Activated CD4-positive, CD25-positive, alpha-beta regulatory T cell treated with anti-CD3 and anti-CD28 coated beads, Interleukin-2, amount 50 U/mL, for 16 hours (primary cell): ENCODE measurements at regions not wholly inside any gene's neighbourhood (a gene's known extent, or its start where the extent isn't known, plus 50 kb on each side); places are given as distances from the start of the nearest gene placed in this dataset.

Source experiments
- DNase-seq: peaks from one replicate; pipeline ENCODE4 v3.0.0-alpha.2; 2020; ENCODE audit warnings: low read depth, low spot score

DNA sequence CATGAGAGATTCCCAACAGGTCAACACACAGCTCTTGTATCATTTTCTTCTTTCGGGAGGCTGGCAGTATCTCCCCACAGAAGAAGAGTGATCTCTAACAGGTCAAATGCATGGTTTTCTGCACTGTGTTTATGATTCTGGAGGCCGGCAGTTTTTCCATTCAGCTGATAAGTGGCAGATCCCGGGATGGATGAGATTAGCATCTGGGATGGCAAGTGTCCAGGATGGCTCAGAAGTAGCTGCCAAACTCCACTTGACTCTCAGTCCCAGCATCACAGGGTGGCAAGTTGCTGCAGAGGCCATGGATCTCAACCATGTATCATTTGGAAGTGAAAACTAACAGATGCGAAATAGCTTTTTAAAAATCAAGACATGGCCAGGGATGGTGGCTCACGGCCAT, 97.8 kb upstream of the SLC44A1 start:
- no peak for DNase-seq

DNA sequence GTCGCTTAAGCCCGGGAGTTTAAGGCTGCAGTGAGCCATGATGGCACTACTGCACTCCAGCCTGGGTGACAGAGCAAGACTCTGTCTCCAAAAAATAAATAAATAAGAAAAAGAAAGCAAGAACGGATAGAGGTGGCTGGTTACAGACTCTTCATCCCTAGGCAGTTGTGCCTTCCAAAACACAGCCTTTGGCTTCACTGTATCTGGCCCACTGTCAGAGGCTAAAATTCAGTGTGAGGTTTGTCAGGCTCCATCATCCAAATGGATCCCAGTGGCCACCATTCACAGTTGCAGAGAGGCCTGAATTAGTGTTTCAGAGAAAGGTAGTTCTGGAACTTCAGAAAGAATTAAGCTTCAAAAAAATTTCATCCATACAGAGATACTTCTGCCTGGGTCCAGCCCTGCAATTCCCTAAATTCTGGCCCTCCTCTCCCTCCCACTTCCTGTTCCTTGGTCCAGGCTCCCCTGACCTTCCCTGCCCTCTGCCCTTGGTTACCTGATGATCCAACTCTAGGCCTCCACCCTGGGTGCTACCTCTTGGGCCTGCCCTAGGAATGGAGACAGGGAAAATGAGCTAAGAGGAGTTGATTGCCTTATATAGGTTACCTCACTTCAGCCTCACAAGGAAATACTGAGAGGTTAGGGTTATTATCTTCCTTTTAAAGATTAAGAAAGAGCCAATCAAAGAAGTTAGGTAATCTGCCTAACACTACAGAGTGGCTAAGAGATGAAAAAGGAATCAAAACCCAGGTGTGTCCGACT, 97.2 kb upstream of the SLC44A1 start:
- no peak for DNase-seq

DNA sequence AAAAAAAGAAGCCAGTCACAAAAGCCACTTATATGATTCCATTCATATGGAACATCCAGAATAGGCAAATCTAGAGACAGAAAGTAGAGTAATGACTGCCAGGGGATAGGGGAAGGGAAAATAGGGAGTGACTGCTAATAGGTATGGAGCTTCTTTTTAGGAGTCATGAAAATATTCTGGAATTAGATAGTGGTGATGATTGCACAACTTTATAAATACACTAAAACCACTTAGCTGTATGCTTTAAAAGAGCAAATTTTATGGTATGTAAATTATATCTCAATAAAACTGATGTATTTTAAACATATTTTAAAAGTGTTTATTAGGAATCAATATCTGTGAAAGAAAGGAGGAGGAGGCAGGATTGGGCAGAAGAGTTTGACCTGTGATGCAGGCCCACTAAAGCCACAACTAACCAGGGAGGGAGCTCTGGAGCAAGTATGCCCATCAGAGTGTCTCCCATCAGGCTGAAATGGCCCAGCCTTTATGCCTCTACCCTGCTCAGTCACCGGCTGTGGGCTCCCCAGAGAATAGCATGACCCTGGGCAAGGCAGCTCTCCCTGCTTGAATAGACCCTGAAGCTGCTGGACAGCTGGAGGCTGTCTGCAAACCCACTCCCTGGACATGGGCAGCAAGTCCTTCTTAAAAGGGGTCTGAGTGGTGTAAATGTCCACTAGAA, 96.0 kb upstream of the SLC44A1 start:
- DNase-seq: no peak

DNA sequence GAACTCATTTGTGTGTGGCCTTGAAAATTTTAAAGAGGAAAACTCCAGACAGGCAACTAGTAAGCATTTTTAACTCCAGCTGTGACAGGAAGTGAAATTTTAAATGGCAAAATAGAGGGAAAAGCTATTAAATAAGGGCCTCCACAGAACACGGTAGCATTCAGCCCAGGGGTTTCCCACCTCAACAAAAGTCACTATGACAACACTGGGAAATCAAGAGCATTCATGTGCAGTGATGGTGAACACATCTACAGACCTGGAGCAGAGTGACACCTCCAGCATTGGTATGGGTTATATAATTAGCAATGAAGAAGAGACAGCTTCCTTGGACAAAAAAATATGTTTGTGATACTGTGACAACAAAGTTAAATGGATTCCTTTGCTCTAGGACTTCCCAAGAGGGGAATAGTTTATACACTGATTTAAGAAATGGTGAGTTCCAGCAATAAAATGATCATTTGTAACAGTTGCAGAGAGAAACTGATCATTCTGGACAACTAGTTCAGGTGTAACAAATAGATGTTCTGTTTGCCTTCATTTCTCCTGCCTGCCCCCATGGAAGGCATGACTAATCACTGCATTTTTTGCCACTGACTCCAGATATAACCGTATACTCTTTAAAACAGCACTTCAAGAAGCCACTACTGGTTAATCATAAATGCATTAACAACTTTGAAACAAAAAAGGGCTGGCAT, 93.3 kb upstream of the SLC44A1 start:
- DNase-seq: no peak

DNA sequence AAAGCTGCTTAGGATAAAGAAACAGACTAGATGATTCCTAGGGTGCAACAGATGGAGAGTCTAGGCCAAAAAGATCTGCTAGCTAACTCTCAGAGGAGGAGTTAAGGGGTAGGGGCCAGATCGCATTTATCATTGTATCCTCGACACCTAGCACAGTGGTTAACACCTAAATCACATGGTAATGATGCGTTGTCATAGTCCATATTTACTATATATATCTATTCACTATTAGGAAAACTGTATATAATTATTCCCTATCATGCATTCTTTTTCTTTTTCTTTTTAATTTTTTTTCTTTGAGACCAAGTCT, 92.8 kb upstream of the SLC44A1 start:
- DNase-seq: no peak

DNA sequence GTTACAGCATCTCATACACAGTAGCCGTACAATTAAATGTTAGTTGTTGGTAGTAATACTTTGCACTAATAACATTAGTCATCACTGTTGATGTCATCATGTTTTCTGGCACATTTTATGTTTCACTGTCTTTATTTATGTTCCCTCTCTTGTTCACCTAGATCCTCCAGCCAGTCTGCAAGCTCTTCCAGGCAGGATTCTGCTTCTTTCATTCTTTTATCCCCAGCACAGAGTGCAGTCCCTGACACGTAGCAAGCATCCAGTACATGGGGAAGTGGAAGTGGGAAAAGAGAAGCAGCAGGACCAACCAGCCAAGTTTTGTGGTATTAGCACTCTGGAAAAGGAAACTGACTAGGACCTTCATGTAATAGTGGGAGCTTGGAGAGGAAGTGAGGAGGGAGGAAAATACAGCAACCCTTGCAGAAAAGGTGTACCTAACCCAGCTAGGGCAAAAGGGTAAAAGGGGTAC, 89.7 kb upstream of the SLC44A1 start:
- DNase-seq: no peak

DNA sequence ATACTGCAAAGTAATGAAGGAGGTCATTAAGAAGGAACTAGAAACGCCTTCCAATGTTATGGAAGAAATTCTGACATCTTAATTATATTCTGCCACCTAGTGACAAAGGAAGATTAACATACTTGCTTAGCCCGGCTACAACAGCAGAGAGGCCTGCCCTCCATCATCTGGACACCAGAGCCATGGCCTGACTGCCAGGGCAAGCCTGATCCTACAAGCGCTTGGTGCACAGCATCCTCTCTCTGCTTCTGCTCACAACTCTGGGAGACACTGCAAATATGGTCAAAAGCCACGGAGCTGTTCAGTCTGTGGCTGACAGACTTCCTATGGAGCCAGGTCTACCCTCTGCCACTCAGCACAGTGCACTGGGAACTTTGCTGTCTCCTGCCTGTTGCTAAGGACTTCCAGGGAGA, 87.3 kb upstream of the SLC44A1 start:
- no peak for DNase-seq

DNA sequence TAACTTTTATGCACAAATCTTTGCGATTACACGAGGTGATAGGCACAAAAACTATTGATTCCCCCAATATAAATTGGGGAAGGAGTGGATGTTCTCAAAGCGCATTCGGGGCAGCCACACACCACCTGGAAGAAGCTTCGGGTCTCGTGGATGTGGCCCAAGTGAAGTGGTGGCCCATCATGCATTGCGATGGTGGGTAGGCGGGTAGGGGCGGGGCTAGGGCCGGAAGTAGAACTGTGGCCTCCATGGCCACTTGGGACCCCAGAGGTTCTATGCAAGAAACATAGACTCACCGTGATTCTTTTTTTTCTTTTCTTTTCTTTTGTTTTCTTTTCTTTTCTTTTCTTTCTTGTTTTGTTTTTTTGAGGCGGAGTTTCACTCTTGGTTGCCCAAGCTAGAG, 86.4 kb upstream of the SLC44A1 start:
- no peak for DNase-seq

DNA sequence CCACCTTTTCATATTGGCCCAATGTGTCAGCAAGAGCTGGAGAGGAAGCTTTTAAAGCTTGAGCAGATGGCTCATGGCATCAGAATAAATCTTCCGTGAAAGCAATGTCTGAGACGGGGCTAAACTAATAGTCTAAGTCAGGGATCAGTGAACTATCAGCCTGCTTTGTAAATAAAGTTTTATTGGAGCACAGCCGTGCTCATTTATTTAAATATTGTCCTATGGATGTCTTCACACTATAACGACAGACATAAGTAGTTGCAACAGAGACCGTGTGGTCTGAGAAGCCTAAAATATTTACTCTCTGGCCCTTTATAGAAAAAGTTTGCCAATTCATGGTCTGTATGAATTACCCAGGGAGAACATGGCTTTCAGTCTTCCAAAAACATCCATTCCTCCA, 85.6 kb upstream of the SLC44A1 start:
- DNase-seq: no peak

DNA sequence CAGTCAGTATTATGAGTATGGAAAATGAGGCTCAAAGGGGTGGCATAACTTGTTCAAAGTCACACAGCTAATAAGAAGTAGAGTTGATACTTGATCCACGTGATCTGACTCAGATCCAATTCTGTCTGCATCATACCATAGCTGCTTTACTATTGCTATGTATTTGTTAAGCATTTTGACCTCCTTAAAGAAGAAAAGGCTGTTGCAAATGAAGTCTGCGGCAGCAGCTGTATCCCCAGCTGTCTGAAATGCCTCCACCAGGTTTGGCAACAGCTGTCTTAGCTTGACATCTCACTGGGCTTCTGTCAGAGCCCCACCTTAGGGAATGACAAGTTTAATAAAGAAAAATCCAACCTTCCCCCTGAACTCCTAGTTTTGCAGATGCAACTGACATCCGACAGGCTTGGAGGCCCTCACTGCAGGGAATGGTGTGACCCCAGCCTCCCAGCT, 75.6 kb upstream of the SLC44A1 start:
- DNase-seq: no peak

DNA sequence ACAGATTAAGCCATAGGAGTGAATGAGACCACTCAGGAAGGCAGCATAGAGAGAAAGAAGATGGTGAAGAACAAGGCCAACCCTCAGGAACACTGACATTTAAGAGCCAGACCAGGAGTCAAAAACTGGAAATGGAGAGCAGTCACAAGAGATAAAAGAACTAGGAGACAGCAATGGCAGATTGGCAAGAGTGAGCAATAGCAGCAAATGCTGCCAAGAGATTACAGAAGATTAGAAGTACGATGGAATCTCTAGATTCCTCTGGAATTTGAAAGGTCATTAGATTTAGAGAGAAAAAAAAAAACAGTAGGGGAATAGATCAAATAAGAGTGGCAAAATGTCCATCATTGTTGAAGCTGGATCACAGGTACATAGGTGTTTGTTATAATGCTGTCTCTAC, 73.4 kb upstream of the SLC44A1 start:
- no peak for DNase-seq

DNA sequence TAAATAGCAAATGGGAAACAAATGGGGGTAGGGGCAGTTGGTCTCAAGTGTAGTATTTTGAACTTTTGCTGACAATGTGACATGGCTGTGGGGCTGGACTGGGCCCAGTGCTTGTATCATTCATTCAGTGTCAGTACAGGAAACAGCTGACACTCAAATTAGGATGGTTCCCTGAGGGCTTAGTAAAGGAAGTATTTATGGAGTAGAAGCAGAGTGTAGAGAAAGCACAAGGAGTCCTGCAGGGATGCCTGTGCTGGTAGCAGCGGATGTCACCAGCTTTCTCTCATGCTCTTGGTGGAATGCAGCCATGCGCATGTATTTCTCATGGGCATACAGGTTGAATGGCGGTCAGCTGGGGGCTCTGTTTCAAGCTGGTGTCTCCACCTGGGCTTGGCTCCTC, 72.9 kb upstream of the SLC44A1 start:
- no peak for DNase-seq

DNA sequence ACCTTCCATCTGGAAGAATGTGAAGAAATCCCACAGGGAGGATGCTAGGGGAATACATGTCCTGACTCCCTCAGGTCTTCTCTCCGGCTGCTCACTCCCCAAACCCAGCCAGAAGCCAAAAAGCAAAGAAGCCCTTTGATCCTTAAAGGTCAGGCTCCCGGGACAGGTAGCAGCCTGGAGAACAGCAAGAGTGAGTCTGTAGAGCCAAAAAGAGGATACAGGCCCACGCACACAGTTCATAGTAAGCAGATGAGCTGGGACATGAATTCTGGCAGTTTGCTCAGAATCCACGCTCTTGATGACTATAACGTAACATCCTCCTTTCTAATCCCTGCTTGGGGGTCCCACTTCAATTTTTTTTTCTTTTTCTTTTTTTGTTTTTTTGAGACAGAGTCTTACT, 72.0 kb upstream of the SLC44A1 start:
- DNase-seq: no peak

DNA sequence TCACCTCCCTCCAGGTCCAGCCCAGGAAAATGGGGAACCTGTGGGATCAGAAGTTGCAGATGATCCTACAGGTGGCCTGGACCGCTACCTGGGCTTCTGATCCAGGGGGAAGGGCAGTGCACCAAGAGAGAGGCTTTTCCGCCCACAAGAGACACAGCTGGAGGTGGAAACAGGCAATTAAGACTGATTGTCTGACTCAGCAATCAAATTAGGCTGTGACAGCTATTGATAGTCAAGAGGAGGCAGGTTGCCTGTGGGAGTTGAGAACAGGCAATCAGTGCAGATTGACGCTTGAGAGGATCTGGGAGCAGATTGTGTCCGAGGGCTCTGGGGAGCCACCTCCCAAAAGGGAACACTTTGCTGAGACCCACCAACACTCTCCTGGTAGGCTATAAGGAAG, 71.1 kb upstream of the SLC44A1 start:
- no peak for DNase-seq

DNA sequence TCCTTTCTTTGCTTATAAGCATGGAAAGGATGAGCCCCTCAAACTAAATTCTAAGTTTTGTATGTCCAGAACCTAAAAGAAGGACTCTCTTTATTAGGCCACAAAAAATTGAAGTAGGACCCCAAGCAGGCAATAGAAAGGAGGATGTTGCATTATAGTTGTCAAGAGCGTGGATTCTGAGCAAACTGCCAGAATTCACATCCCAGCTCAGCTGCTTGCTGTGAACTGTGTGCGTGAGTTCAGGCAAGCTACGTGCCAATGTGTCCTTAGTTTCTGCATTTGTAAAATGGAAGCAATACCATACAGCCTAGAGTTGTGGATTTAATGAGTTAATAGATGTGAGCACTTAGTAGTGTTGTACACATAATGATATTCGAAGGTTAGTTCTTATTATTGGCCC, 70.6 kb upstream of the SLC44A1 start:
- DNase-seq: no peak

DNA sequence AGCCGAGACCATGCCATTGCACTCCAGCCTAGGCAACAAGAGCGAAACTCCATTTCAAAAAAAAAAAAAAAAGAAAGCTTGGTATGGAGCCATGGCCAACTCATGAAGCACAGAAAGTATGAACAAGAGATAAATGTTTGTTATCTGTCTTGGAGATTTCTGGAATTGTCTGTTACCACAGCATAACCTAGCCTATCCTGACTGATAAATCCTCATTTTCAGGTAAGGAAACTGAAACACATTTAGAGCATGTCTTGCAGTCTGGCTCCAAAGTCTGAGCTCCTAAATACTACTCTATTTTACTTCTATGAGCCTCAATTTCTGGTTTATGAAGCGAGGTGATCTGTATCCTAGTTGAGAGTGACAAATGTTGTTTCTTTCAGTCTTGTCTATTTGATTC, 68.3 kb upstream of the SLC44A1 start:
- no peak for DNase-seq

DNA sequence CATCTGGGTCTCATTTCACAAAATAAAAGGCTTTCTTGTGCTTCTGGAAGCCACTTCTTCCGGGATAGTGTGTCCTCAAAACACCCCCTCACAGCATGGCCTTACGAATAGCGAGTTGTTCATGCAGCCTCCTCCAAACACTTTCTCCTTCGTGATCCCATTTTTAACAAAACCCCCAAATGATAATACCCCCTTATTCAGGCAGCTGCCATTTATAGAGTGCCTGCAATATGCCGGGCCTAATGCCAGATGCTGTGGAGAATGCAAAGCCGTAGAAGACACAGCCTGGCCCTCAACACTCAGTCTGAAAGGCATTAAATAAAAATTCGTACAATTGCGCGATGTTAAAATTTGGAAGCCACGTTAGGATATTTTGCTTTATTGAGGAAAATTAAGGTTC, 66.4 kb upstream of the SLC44A1 start:
- no peak for DNase-seq

DNA sequence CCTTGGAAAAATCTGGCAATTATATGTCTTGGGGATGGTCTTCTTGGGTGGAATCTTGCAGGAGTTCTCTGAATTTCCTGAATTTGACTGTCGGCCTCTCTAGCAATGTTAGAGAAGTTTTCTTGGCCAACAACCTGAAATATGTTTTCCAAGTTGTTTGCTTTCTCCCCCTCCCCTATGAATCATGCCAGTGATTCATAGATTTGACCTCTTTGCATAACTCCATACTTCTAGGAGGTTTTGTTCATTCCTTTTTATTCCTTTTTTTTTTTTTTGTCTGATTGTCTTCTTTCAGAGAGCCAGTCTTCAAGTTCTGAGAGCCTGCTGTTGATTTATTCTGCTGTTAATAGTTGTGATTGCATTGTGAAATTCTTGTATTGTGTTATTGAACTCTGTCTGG, 56.7 kb upstream of the SLC44A1 start:
- DNase-seq: no peak

DNA sequence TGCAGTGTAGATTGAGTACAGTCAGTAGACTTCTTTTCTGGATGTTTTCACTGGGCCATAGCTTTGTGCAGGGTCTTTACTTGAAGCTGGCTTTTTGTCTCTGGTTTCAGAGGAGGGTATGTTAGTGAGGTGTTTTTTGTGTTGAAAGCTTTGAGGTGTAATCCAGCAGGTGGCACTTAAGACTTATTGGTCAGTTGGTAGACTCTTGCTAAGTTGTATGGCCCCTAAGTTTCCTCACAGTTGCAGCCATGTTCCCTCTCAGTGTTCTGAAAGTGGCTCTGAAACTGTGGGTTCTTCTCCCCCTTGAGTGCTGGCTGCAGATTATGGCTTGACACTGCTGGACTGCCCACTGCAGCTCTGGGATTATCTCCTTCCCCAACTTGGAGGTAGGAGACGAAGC, 55.7 kb upstream of the SLC44A1 start:
- no peak for DNase-seq

DNA sequence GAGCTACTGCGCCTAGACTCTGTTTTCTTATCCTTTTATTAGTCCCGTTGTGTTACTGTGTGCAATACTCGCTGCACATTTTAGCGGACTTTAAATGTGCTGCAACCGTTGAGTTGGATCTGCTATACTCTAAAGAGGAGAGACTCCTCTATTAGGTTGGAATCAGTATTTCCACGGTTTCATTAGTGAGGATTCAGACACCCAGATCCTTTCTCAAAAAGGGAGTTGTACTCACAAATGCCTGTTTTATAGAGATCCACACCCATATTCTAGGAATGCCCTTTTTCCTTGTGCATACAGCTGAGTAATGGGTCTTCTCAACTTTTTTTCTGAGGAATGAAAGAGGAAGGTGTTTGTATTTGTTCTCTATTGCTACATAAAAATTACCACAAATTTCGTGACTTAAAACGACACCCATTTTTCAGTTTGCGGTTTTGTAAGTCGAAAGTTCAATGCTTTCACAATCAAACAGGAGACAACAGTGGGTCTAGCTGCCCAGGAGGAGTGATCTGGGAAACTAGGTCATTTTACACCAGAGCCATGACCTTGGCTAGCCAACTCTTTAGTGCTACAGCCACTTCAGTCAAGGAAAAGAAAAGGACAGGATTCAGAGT, 52.8 kb upstream of the SLC44A1 start:
- DNase-seq: no peak

DNA sequence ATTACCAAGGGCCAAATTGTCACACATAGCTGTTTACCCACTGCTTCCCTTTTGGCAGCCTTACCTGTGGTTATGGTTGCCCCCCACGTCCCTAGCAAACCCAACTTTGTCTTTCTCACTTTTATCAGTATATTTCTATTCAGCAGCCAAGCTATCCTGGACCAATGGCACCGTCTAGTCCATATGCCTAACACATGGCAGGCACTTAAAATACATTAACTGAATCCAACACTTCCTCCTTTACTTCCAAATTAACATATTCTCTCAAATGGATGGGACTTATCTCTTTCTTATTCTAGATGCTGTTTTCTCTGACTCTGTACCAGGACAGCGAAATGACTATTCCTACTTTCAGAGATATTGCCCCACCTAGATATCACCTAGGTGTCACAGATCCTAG, 50.9 kb upstream of the SLC44A1 start:
- DNase-seq: no peak

DNA sequence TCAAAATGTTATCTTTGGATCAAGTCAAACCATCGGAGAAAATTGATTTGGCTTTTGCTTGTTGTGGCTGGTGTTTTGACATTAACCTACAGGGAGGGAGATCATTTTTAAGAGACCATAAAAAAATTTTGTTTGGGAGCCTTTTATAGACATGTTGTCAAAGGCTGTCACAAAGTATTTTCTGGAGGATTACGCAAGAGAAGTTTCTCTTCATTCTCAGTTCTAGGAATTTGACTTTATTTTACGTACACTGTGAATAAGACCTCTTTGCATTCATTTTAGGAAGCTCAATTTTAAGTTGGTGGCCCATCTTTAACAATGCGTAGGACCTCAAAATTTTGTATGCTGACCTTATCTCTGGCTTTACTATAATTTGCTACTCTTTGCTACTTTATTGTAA, 50.2 kb upstream of the SLC44A1 start:
- DNase-seq: no peak
